PC-3 (cell line): ENCODE measurements at regions not wholly inside any gene's neighbourhood (a gene's known extent, or its start where the extent isn't known, plus 50 kb on each side); places are given as distances from the start of the nearest gene placed in this dataset.

Experiments used
- CTCF ChIP-seq: fragments of 300-600 bp; sonication (generic); conservative IDR thresholded peaks from 2 replicates; pipeline ENCODE4 v1.5.1; 2017; ENCODE audit warnings: antibody characterized with exemption, low read depth, mild to moderate bottlenecking, low read length
- EZH2 ChIP-seq: fragments of 300-600 bp; sonication (generic); IDR thresholded peaks from one replicate; pipeline ENCODE4 v1.6.1; 2017; ENCODE audit warnings: antibody characterized with exemption, mild to moderate bottlenecking, low read length; ENCODE audit not compliant: unreplicated experiment
- EZH2phosphoT487 ChIP-seq: fragments of 300-600 bp; sonication (generic); IDR thresholded peaks from 2 replicates; pipeline ENCODE4 v1.6.1; 2018; ENCODE audit warnings: mild to moderate bottlenecking, antibody characterized with exemption, low read length, borderline replicate concordance

DNA sequence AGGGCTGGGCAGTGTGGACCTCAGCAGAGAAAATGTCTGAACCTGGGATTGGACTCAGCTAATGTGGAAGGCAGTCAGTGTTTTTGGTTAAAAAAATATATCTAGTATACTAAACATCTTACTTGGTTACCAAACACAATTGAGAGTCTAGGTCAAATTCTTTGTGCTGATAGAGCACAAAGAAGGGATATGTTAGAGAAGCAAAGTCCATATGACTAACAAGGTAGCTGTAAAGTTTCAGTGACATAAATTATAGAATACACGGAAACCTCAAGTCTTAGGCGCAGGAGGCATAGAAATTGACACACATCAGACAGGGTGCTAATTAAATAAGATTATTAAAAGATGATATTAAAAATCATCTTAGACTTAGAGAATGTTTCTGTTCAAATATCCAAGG lies 718.3 kb downstream of the TLR4 start:
- TF ChIP-seq CTCF (no peak), EZH2 (no peak), EZH2phosphoT487 (no peak)
